ENCODE measurements at regions not wholly inside any gene's neighbourhood (a gene's known extent, or its start where the extent isn't known, plus 50 kb on each side); places are given as distances from the start of the nearest gene placed in this dataset.

- H3K23ac ChIP-seq (ENCODE audit: insufficient read length) = no peak overlapping the region
- H3K4me2 ChIP-seq (ENCODE audit: insufficient read depth in 1 of 2, low read depth in 2 of 2, low read length in 2 of 2) = no peak overlapping the region
- no peak overlapping the region for H2BK12ac ChIP-seq (ENCODE audit: low read depth, low read length)
- no peak overlapping the region for H3K4me3 ChIP-seq (ENCODE audit: extremely low read depth in 1 of 4, insufficient read depth in 2 of 4, low read depth in 3 of 4, low read length in 4 of 4)
- no peak overlapping the region for H2AFZ ChIP-seq (ENCODE audit: low read length)
- H3K23me2 ChIP-seq (ENCODE audit: low read depth, low read length) = no peaks in the 10 kb centered on the region
- H3K4me1 ChIP-seq (replicated peaks in 1 of 4; ENCODE audit: control insufficient read depth in 3 of 4, insufficient read depth in 4 of 4, low read length in 3 of 4) = no peaks in the 10 kb centered on the region
- H2BK20ac ChIP-seq (ENCODE audit: low read length) = no peak overlapping the region
- no peak overlapping the region for H3K14ac ChIP-seq (ENCODE audit: insufficient read length)
- H4K5ac ChIP-seq (ENCODE audit: insufficient read length, low read depth, low read length) = no peak overlapping the region
- no peak overlapping the region for H2BK5ac ChIP-seq (ENCODE audit: low read depth, low read length)
- H3K79me1 ChIP-seq (ENCODE audit: low read depth, low read length) = no peaks in the 10 kb centered on the region
- H3K9me3 ChIP-seq (ENCODE audit: insufficient read depth in 2 of 2, low read depth in 1 of 2, low read length in 1 of 2) = no peaks in the 10 kb centered on the region
- no peaks in the 10 kb centered on the region for H3K79me2 ChIP-seq (ENCODE audit: control insufficient read depth in 1 of 2, insufficient read depth in 2 of 2, low read length in 2 of 2)
- H2AK5ac ChIP-seq (ENCODE audit: low read depth, low read length) = no peak overlapping the region
- no peak overlapping the region for H3K27ac ChIP-seq (ENCODE audit: low read depth, low read length)
- 93% methylated on average over 4 of the region's 4 CpGs; no CpG with 5 or more reads in 1 of the 2 experiments for WGBS, 2 experiments (ENCODE audit: extremely low coverage in 1 of 2, insufficient coverage in 1 of 2, insufficient read length in 1 of 2, insufficient replicate concordance in 2 of 2, low coverage in 1 of 2, low lambda C conversion rate in 2 of 2, missing lambda C conversion rate in 1 of 2)
- no peak overlapping the region for H3K56ac ChIP-seq (replicated peaks; ENCODE audit: insufficient read length, low read depth, low read length)
- FAIRE-seq = no peak
- no peak overlapping the region for H3K18ac ChIP-seq (ENCODE audit: extremely low read depth, low read length)
- no peak overlapping the region for H2BK120ac ChIP-seq (replicated peaks; ENCODE audit: low read depth, low read length)
- H4K91ac ChIP-seq (replicated peaks; ENCODE audit: insufficient read length, low read length) = no peak overlapping the region
- CTCF ChIA-PET (ENCODE audit: partially characterized antibody) = interaction anchor here (0.6 kb wide), 1 partner anchor 299 kb away, joined by 3 read pairs; the partner anchor contains the start of gene STX7
- TF ChIP-seq CEBPB (IDR thresholded peaks at IDR 0.05; ENCODE audit: low read depth, low read length) (peak; percentile 6; the same call in 1 of the 2 replicates), SIRT6 (IDR thresholded peaks at IDR 0.05; ENCODE audit: low read length) (no peak)
- no peaks in the 10 kb centered on the region for H3K36me3 ChIP-seq (ENCODE audit: control insufficient read depth in 2 of 4, insufficient read depth in 4 of 4, low read length in 3 of 4)
- no peaks in the 10 kb centered on the region for H4K20me1 ChIP-seq (replicated peaks in 1 of 2; ENCODE audit: control insufficient read depth in 1 of 2, insufficient read depth in 2 of 2, low read length in 2 of 2)
- no peak overlapping the region for H4K8ac ChIP-seq (ENCODE audit: extremely low read depth, insufficient read depth, low read length)
- no peaks in the 10 kb centered on the region for H3K27me3 ChIP-seq (replicated peaks in 1 of 4; ENCODE audit: control insufficient read depth in 3 of 4, extremely low read depth in 1 of 4, insufficient read depth in 3 of 4, low read length in 3 of 4)
- POLR2A ChIA-PET (ENCODE audit: partially characterized antibody) = interaction anchor here (0.7 to 1.2 kb wide), 2 partner anchors 262 to 263 kb away, joined by 3 read pairs; partner anchors contain the start of gene CCN2
- no peak for DNase-seq (ENCODE audit: low read depth in 1 of 2, low spot score in 2 of 2)
- H3K9ac ChIP-seq (replicated peaks in 1 of 4; ENCODE audit: extremely low read depth in 1 of 4, low read depth in 3 of 4, low read length in 3 of 4) = no peak overlapping the region
- H2BK15ac ChIP-seq (ENCODE audit: low read length) = no peak overlapping the region
- no peak overlapping the region for H3K4ac ChIP-seq (replicated peaks; ENCODE audit: insufficient read length, low read depth, low read length)
Observed at GRCh38 chr6:132213732-132214131, 187.5 kb downstream of the MOXD1 start.

Measured in H1 (cell line).